ENCODE measurements at regions not wholly inside any gene's neighbourhood (a gene's known extent, or its start where the extent isn't known, plus 50 kb on each side); places are given as distances from the start of the nearest gene placed in this dataset.

- Mint-ChIP-seq H3K36me3 (ENCODE audit: low read depth, unreplicated experiment) (no peaks in the 10 kb centered on the region), H3K27ac (ENCODE audit: unreplicated experiment) (no peak overlapping the region), H3K4me1 (ENCODE audit: unreplicated experiment) (no peaks in the 10 kb centered on the region), H3K9me3 (ENCODE audit: unreplicated experiment) (no peaks in the 10 kb centered on the region), H3K27me3 (ENCODE audit: unreplicated experiment) (peaks cover 2% of the 10 kb centered on the region), H3K4me3 (ENCODE audit: unreplicated experiment) (no peak overlapping the region)
- no peak for DNase-seq (ENCODE audit: low spot score)
- TF ChIP-seq CTCF (IDR thresholded peaks at IDR 0.05; ENCODE audit: unreplicated experiment), result no peak
Observed at GRCh38 chrX:138294951-138295350, 416.6 kb downstream of the FGF13 start.

- H3K9me3 Mint-ChIP-seq (ENCODE audit: unreplicated experiment), result no peaks in the 10 kb centered on the region
- no peak for DNase-seq (ENCODE audit: low spot score)
- TF ChIP-seq CTCF (IDR thresholded peaks at IDR 0.05; ENCODE audit: unreplicated experiment), result no peak
Observed at GRCh38 chrX:138298268-138298667, 413.2 kb downstream of the FGF13 start.

GRCh38 chrX:138345801-138346200 lies 365.7 kb downstream of the FGF13 start:
- DNase-seq (ENCODE audit: low spot score), result no peak
- H3K27me3 Mint-ChIP-seq (ENCODE audit: unreplicated experiment), result no peaks in the 10 kb centered on the region
- H3K4me1 Mint-ChIP-seq (ENCODE audit: unreplicated experiment), result no peaks in the 10 kb centered on the region
- H3K4me3 Mint-ChIP-seq (ENCODE audit: unreplicated experiment), result no peak overlapping the region
- H3K27ac Mint-ChIP-seq (ENCODE audit: unreplicated experiment), result no peak overlapping the region
- H3K9me3 Mint-ChIP-seq (ENCODE audit: unreplicated experiment), result no peaks in the 10 kb centered on the region
- TF ChIP-seq CTCF (IDR thresholded peaks at IDR 0.05; ENCODE audit: unreplicated experiment), result no peak
- H3K36me3 Mint-ChIP-seq (ENCODE audit: low read depth, unreplicated experiment), result no peaks in the 10 kb centered on the region

More at GRCh38 chrX:138298268-138298667, 413.2 kb downstream of the FGF13 start:
- no peaks in the 10 kb centered on the region for H3K4me1 Mint-ChIP-seq (ENCODE audit: unreplicated experiment)
- no peak overlapping the region for H3K4me3 Mint-ChIP-seq (ENCODE audit: unreplicated experiment)
- H3K27me3 Mint-ChIP-seq (ENCODE audit: unreplicated experiment), result peaks cover 2% of the 10 kb centered on the region
- H3K27ac Mint-ChIP-seq (ENCODE audit: unreplicated experiment), result no peak overlapping the region
- H3K36me3 Mint-ChIP-seq (ENCODE audit: low read depth, unreplicated experiment), result no peaks in the 10 kb centered on the region

- H3K27ac Mint-ChIP-seq (ENCODE audit: unreplicated experiment), result no peak overlapping the region
- H3K4me1 Mint-ChIP-seq (ENCODE audit: unreplicated experiment), result no peaks in the 10 kb centered on the region
- H3K36me3 Mint-ChIP-seq (ENCODE audit: low read depth, unreplicated experiment), result no peaks in the 10 kb centered on the region
- no peak for TF ChIP-seq CTCF (IDR thresholded peaks at IDR 0.05; ENCODE audit: unreplicated experiment)
- H3K27me3 Mint-ChIP-seq (ENCODE audit: unreplicated experiment), result no peaks in the 10 kb centered on the region
- H3K9me3 Mint-ChIP-seq (ENCODE audit: unreplicated experiment), result no peaks in the 10 kb centered on the region
- no peak for DNase-seq (ENCODE audit: low spot score)
- no peak overlapping the region for H3K4me3 Mint-ChIP-seq (ENCODE audit: unreplicated experiment)
Observed at GRCh38 chrX:138349351-138349750, 362.2 kb downstream of the FGF13 start.

GRCh38 chrX:138378876-138379275 lies 332.6 kb downstream of the FGF13 start:
- H3K4me3 Mint-ChIP-seq (ENCODE audit: unreplicated experiment), result no peak overlapping the region
- no peak for DNase-seq (ENCODE audit: low spot score)
- H3K36me3 Mint-ChIP-seq (ENCODE audit: low read depth, unreplicated experiment), result no peaks in the 10 kb centered on the region
- TF ChIP-seq CTCF (IDR thresholded peaks at IDR 0.05; ENCODE audit: unreplicated experiment), result no peak
- no peaks in the 10 kb centered on the region for H3K9me3 Mint-ChIP-seq (ENCODE audit: unreplicated experiment)
- H3K4me1 Mint-ChIP-seq (ENCODE audit: unreplicated experiment), result no peaks in the 10 kb centered on the region
- no peak overlapping the region for H3K27ac Mint-ChIP-seq (ENCODE audit: unreplicated experiment)
- no peaks in the 10 kb centered on the region for H3K27me3 Mint-ChIP-seq (ENCODE audit: unreplicated experiment)
